ENCODE measurements at regions not wholly inside any gene's neighbourhood (a gene's known extent, or its start where the extent isn't known, plus 50 kb on each side); places are given as distances from the start of the nearest gene placed in this dataset.

DNA sequence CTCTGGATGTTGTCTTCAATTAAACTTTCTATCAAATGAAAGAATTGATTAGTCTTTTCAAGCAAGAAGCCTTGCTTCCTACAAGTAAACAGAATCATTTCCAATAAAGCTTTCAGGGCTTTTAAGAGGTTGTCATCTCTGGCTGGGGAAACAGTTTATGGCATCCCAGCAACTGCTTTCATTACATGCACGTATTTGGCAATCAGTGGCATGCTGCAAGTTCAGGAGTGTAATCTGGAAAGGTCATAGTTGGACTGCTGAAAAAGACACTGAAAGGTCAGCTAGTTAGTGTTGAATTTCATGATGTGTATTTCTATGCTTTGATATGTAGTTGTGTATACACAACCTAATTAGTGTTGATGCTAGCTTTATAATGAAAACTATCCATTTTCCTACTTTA lies 332.9 kb downstream of the DSC3 start:
- no peak overlapping the region for H3K4me3 ChIP-seq (replicated peaks in 1 of 2; ENCODE audit: low read depth in 2 of 2, low read length in 2 of 2)
- TF ChIP-seq, protein P1, sequence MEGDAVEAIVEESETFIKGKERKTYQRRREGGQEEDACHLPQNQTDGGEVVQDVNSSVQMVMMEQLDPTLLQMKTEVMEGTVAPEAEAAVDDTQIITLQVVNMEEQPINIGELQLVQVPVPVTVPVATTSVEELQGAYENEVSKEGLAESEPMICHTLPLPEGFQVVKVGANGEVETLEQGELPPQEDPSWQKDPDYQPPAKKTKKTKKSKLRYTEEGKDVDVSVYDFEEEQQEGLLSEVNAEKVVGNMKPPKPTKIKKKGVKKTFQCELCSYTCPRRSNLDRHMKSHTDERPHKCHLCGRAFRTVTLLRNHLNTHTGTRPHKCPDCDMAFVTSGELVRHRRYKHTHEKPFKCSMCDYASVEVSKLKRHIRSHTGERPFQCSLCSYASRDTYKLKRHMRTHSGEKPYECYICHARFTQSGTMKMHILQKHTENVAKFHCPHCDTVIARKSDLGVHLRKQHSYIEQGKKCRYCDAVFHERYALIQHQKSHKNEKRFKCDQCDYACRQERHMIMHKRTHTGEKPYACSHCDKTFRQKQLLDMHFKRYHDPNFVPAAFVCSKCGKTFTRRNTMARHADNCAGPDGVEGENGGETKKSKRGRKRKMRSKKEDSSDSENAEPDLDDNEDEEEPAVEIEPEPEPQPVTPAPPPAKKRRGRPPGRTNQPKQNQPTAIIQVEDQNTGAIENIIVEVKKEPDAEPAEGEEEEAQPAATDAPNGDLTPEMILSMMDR (IDR thresholded peaks at IDR 0.05; ENCODE audit: low read depth, low read length), result no peak
- no peak for DNase-seq (ENCODE audit: low read depth in 2 of 2)

- no peak overlapping the region for H3K4me3 ChIP-seq (replicated peaks in 1 of 2; ENCODE audit: low read depth in 2 of 2, low read length in 2 of 2)
- no peak for DNase-seq (ENCODE audit: low read depth in 2 of 2)
- TF ChIP-seq, protein P1 (IDR thresholded peaks at IDR 0.05; ENCODE audit: low read depth, low read length), result no peak
Measured at GRCh38 chr18:30705943-30706342, 336.6 kb downstream of the DSC3 start.

GRCh38 chr18:30698571-30698970 lies 344.0 kb downstream of the DSC3 start:
- no peak overlapping the region for H3K4me3 ChIP-seq (replicated peaks in 1 of 2; ENCODE audit: low read depth in 2 of 2, low read length in 2 of 2)
- TF ChIP-seq, protein P1 (IDR thresholded peaks at IDR 0.05; ENCODE audit: low read depth, low read length), result no peak
- DNase-seq (ENCODE audit: low read depth in 2 of 2), result no peak

GRCh38 chr18:30696201-30696600 lies 346.3 kb downstream of the DSC3 start:
- DNase-seq (ENCODE audit: low read depth in 2 of 2), result no peak
- TF ChIP-seq, protein P1 (IDR thresholded peaks at IDR 0.05; ENCODE audit: low read depth, low read length), result no peak
- no peak overlapping the region for H3K4me3 ChIP-seq (replicated peaks in 1 of 2; ENCODE audit: low read depth in 2 of 2, low read length in 2 of 2)

DNA sequence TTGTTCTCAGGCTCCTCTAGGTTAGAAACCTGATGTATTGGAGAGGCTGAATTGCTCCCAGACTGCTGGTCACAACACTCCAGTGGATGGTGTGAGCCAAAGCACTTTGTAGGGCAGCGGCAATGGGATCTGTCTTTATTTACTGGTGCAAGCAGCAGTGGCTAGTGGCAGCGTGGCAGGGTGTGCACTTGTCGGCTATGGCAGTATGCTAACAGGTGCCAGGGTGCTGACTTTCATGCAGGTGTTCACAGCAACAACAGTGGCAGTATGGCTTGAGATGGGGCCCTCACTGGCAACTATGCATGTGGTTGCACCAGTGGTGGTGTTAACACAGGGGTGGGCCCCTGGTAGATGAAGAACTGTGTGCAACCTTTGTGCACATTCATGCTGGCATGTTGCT lies 347.8 kb downstream of the DSC3 start:
- no peak for DNase-seq (ENCODE audit: low read depth in 2 of 2)
- TF ChIP-seq, protein P1 (IDR thresholded peaks at IDR 0.05; ENCODE audit: low read depth, low read length), result no peak
- H3K4me3 ChIP-seq (replicated peaks in 1 of 2; ENCODE audit: low read depth in 2 of 2, low read length in 2 of 2), result no peak overlapping the region

DNA sequence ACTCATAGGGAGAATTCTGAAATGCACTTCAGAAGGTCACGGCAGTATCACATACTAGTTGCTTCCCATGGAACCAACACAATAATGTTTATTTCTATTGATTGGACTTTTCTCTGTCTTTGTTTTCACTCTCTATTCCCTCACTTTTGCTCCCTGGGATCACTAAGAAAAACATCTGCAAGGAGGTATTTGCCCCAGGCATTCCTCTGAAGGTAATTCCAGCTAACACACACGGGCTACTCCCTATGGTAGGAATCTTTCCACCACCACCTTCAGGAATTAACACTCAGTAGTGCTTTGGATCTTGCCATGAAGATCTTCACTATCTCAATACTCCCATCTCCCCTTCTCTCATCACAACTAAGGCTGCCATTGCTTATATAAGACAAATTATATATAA lies 353.3 kb downstream of the DSC3 start:
- DNase-seq (ENCODE audit: low read depth in 2 of 2), result no peak
- TF ChIP-seq, protein P1 (IDR thresholded peaks at IDR 0.05; ENCODE audit: low read depth, low read length), result no peak
- no peak overlapping the region for H3K4me3 ChIP-seq (replicated peaks in 1 of 2; ENCODE audit: low read depth in 2 of 2, low read length in 2 of 2)

- TF ChIP-seq, protein P1 (IDR thresholded peaks at IDR 0.05; ENCODE audit: low read depth, low read length), result no peak
- no peak for DNase-seq (ENCODE audit: low read depth in 2 of 2)
Measured at GRCh38 chr18:30687501-30687900, 355.0 kb downstream of the DSC3 start.

More at GRCh38 chr18:30687501-30687900, 355.0 kb downstream of the DSC3 start:
- no peak overlapping the region for H3K4me3 ChIP-seq (replicated peaks in 1 of 2; ENCODE audit: low read depth in 2 of 2, low read length in 2 of 2)
